Duodenal mucosa (tissue), 2 donors: ENCODE measurements at regions not wholly inside any gene's neighbourhood (a gene's known extent, or its start where the extent isn't known, plus 50 kb on each side); places are given as distances from the start of the nearest gene placed in this dataset.

Experiments
- H3K27ac ChIP-seq: one replicate; pipeline ENCODE4 v1.7.0; 2013; ENCODE audit warnings: low read depth, low read length
- H3K27me3 ChIP-seq, 2 donors: one replicate each; pipeline ENCODE4 v1.7.0; 2013; ENCODE audit warnings: low read length in 2 of 2, control low read depth in 1 of 2; ENCODE audit not compliant: insufficient read depth in 2 of 2, control insufficient read depth in 1 of 2
- H3K36me3 ChIP-seq, 2 donors: one replicate each; pipeline ENCODE4 v1.7.0; 2013; ENCODE audit warnings: low read length in 2 of 2, control low read depth in 1 of 2; ENCODE audit not compliant: insufficient read depth in 2 of 2, control insufficient read depth in 1 of 2
- H3K4me1 ChIP-seq, 2 donors: one replicate each; pipeline ENCODE4 v1.7.0; 2013; ENCODE audit warnings: low read length in 2 of 2, control low read depth in 1 of 2; ENCODE audit not compliant: insufficient read depth in 2 of 2, control insufficient read depth in 1 of 2
- H3K4me3 ChIP-seq, 2 donors: one replicate each; pipeline ENCODE4 v1.7.0; 2013; ENCODE audit warnings: low read length in 2 of 2, low read depth in 1 of 2
- H3K9ac ChIP-seq, 2 donors: one replicate each; pipeline ENCODE4 v1.7.0; 2013; ENCODE audit warnings: low read length in 2 of 2, low read depth in 1 of 2
- H3K9me3 ChIP-seq, 2 donors: one replicate each; pipeline ENCODE4 v1.7.0; 2013; ENCODE audit warnings: low read length in 2 of 2, control low read depth in 1 of 2; ENCODE audit not compliant: control insufficient read depth in 1 of 2

- Histone ChIP-seq H3K4me3 (no peak overlapping the region), H3K9ac (no peak overlapping the region), H3K4me1 (no peaks in the 10 kb centered on the region)
Observed at GRCh38 chrX:20538974-20539373, 272.3 kb upstream of the RPS6KA3 start.

GRCh38 chrX:20531667-20532066 is 265.0 kb upstream of the RPS6KA3 start:
- H3K27me3 ChIP-seq, result no peaks in the 10 kb centered on the region
- no peak overlapping the region for H3K27ac ChIP-seq

More at GRCh38 chrX:20538974-20539373, 272.3 kb upstream of the RPS6KA3 start:
- H3K27ac ChIP-seq, result no peak overlapping the region
- no peaks in the 10 kb centered on the region for H3K36me3 ChIP-seq
- H3K27me3 ChIP-seq, result no peaks in the 10 kb centered on the region
- H3K9me3 ChIP-seq, result no peaks in the 10 kb centered on the region

GRCh38 chrX:20530406-20530921 is 263.8 kb upstream of the RPS6KA3 start:
- Histone ChIP-seq H3K27ac (no peak overlapping the region), H3K27me3 (no peaks in the 10 kb centered on the region)

More at GRCh38 chrX:20531667-20532066, 265.0 kb upstream of the RPS6KA3 start:
- Histone ChIP-seq H3K9ac (no peak overlapping the region), H3K36me3 (no peaks in the 10 kb centered on the region), H3K4me1 (no peaks in the 10 kb centered on the region), H3K4me3 (no peak overlapping the region), H3K9me3 (no peaks in the 10 kb centered on the region)

GRCh38 chrX:20529711-20530110 is 263.0 kb upstream of the RPS6KA3 start:
- Histone ChIP-seq H3K27ac (no peak overlapping the region), H3K9ac (no peak overlapping the region)

More at GRCh38 chrX:20530406-20530921, 263.8 kb upstream of the RPS6KA3 start:
- Histone ChIP-seq H3K4me1 (no peaks in the 10 kb centered on the region), H3K36me3 (no peaks in the 10 kb centered on the region), H3K4me3 (no peak overlapping the region), H3K9me3 (no peaks in the 10 kb centered on the region), H3K9ac (no peak overlapping the region)

GRCh38 chrX:20529301-20529700 is 262.6 kb upstream of the RPS6KA3 start:
- Histone ChIP-seq H3K4me3 (no peak overlapping the region), H3K27me3 (no peaks in the 10 kb centered on the region), H3K36me3 (no peaks in the 10 kb centered on the region), H3K9ac (no peak overlapping the region), H3K9me3 (no peaks in the 10 kb centered on the region), H3K4me1 (no peaks in the 10 kb centered on the region), H3K27ac (no peak overlapping the region)

More at GRCh38 chrX:20529711-20530110, 263.0 kb upstream of the RPS6KA3 start:
- H3K27me3 ChIP-seq, result no peaks in the 10 kb centered on the region
- H3K36me3 ChIP-seq, result no peaks in the 10 kb centered on the region
- H3K4me1 ChIP-seq, result no peaks in the 10 kb centered on the region
- no peak overlapping the region for H3K4me3 ChIP-seq
- H3K9me3 ChIP-seq, result no peaks in the 10 kb centered on the region

GRCh38 chrX:20527558-20528011 is 260.9 kb upstream of the RPS6KA3 start:
- H3K27ac ChIP-seq, result no peak overlapping the region
- no peaks in the 10 kb centered on the region for H3K27me3 ChIP-seq
- H3K36me3 ChIP-seq, result no peaks in the 10 kb centered on the region
- no peaks in the 10 kb centered on the region for H3K4me1 ChIP-seq
- H3K9ac ChIP-seq, result no peak overlapping the region
- H3K4me3 ChIP-seq, result no peak overlapping the region
- H3K9me3 ChIP-seq, result no peaks in the 10 kb centered on the region

GRCh38 chrX:20527041-20527440 is 260.3 kb upstream of the RPS6KA3 start:
- no peak overlapping the region for H3K4me3 ChIP-seq
- H3K9ac ChIP-seq, result no peak overlapping the region
- no peaks in the 10 kb centered on the region for H3K36me3 ChIP-seq
- H3K4me1 ChIP-seq, result no peaks in the 10 kb centered on the region
- no peaks in the 10 kb centered on the region for H3K27me3 ChIP-seq
- H3K9me3 ChIP-seq, result no peaks in the 10 kb centered on the region
- H3K27ac ChIP-seq, result no peak overlapping the region

- H3K27ac ChIP-seq, result no peak overlapping the region
- H3K4me1 ChIP-seq, result no peaks in the 10 kb centered on the region
- H3K36me3 ChIP-seq, result no peaks in the 10 kb centered on the region
- H3K4me3 ChIP-seq, result no peak overlapping the region
- no peaks in the 10 kb centered on the region for H3K27me3 ChIP-seq
- no peak overlapping the region for H3K9ac ChIP-seq
- H3K9me3 ChIP-seq, result no peaks in the 10 kb centered on the region
Observed at GRCh38 chrX:20523626-20524312, 257.1 kb upstream of the RPS6KA3 start.

- Histone ChIP-seq H3K36me3 (no peaks in the 10 kb centered on the region), H3K27me3 (no peaks in the 10 kb centered on the region), H3K4me3 (no peak overlapping the region), H3K9ac (no peak overlapping the region), H3K9me3 (no peaks in the 10 kb centered on the region), H3K4me1 (no peaks in the 10 kb centered on the region), H3K27ac (no peak overlapping the region)
Observed at GRCh38 chrX:20522420-20522819, 255.7 kb upstream of the RPS6KA3 start.

- Histone ChIP-seq H3K27me3 (no peaks in the 10 kb centered on the region), H3K4me1 (peaks cover 0 to under 1% of the 10 kb centered on the region in 2 donors), H3K36me3 (no peaks in the 10 kb centered on the region), H3K9ac (no peak overlapping the region), H3K4me3 (no peak overlapping the region), H3K9me3 (no peaks in the 10 kb centered on the region), H3K27ac (no peak overlapping the region)
Observed at GRCh38 chrX:20521222-20521621, 254.5 kb upstream of the RPS6KA3 start.
